ENCODE measurements at regions not wholly inside any gene's neighbourhood (a gene's known extent, or its start where the extent isn't known, plus 50 kb on each side); places are given as distances from the start of the nearest gene placed in this dataset.

GRCh38 chr2:122999258-122999657 is 1025.8 kb upstream of the CNTNAP5 start:
- Histone ChIP-seq H3K4me1 (no peaks in the 10 kb centered on the region), H3K36me3 (replicated peaks in 1 of 2; ENCODE audit: insufficient read depth in 1 of 2, low read depth in 2 of 2) (no peaks in the 10 kb centered on the region), H3K27me3 (no peaks in the 10 kb centered on the region), H3K4me3 (no peak overlapping the region), H3K27ac (no peak overlapping the region), H3K9me3 (no peaks in the 10 kb centered on the region)
- DNase-seq (no peak), ATAC-seq (no peak)
- 57 to 64% methylated on average over 3 of the region's 3 CpGs for WGBS, 2 donors
- no peak for TF ChIP-seq POLR2A (IDR thresholded peaks at IDR 0.05)
- TF ChIP-seq, protein P1, sequence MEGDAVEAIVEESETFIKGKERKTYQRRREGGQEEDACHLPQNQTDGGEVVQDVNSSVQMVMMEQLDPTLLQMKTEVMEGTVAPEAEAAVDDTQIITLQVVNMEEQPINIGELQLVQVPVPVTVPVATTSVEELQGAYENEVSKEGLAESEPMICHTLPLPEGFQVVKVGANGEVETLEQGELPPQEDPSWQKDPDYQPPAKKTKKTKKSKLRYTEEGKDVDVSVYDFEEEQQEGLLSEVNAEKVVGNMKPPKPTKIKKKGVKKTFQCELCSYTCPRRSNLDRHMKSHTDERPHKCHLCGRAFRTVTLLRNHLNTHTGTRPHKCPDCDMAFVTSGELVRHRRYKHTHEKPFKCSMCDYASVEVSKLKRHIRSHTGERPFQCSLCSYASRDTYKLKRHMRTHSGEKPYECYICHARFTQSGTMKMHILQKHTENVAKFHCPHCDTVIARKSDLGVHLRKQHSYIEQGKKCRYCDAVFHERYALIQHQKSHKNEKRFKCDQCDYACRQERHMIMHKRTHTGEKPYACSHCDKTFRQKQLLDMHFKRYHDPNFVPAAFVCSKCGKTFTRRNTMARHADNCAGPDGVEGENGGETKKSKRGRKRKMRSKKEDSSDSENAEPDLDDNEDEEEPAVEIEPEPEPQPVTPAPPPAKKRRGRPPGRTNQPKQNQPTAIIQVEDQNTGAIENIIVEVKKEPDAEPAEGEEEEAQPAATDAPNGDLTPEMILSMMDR (IDR thresholded peaks at IDR 0.05), result no peak
- intact Hi-C loops (cut with DNase I), result no loop called here

DNA sequence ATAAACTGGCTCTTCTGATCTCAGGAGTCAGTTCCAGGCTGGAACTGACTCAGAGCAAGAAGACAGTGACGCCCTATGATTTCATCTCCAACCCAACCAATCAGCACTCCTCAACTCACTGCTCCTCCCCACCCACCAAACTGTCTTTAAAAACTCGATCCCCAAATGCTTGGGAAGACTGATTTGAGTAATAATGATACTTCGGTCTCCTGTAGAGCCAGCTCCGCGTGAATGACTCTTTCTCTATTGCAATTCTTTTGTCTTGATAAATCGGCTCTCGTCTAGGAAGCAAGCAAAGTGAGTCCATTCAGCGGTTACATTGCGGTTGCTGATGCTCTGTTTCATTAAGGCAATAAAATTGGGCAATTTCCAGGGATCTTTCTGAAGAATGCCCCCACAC is 1025.3 kb upstream of the CNTNAP5 start:
- no peak for DNase-seq
- WGBS, 2 donors, result 51 to 64% methylated on average over 9 of the region's 9 CpGs
- Histone ChIP-seq H3K9me3 (no peaks in the 10 kb centered on the region), H3K4me3 (no peak overlapping the region), H3K27me3 (no peaks in the 10 kb centered on the region), H3K27ac (no peak overlapping the region), H3K4me1 (no peaks in the 10 kb centered on the region), H3K36me3 (replicated peaks in 1 of 2; ENCODE audit: insufficient read depth in 1 of 2, low read depth in 2 of 2) (no peaks in the 10 kb centered on the region)
- ATAC-seq, result no peak
- intact Hi-C loops (cut with DNase I), result no loop called here
- no peak for TF ChIP-seq POLR2A (IDR thresholded peaks at IDR 0.05)

DNA sequence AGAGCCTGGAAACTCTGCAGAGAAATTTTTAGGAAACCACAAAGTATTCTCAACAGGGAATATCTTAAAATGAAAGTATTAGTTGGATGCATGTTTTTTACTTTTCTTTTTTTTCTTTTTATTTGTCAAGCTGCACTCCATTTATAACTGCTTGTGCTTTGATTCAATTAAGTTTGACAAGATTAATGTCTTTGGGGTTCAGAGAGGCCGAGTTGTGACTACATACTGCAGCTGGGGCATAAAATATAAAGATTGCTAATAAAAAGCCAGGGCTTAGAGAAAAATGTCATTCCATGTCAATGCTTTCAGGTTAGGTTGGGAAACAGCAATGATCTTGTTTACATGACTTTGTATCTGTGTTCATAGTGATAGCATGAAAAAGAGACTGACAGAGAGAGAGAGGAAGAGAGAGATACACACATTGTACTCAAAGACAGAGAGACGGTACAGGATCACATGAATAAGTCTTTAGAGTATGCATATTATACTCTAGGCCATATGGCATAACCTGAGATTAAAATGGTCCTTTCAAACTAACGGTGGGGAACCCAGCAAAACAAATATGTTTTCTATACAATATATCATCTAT is 1022.3 kb upstream of the CNTNAP5 start:
- no peak overlapping the region for H3K4me3 ChIP-seq
- DNase-seq (no peak), ATAC-seq (no peak)
- H3K4me1 ChIP-seq, result no peaks in the 10 kb centered on the region
- TF ChIP-seq, protein P1 (IDR thresholded peaks at IDR 0.05), result no peak
- TF ChIP-seq POLR2A (IDR thresholded peaks at IDR 0.05), result no peak
- no peak overlapping the region for H3K27ac ChIP-seq
- H3K27me3 ChIP-seq, result no peaks in the 10 kb centered on the region
- intact Hi-C loops (cut with DNase I), result no loop called here
- H3K9me3 ChIP-seq, result no peaks in the 10 kb centered on the region
- H3K36me3 ChIP-seq (replicated peaks in 1 of 2; ENCODE audit: insufficient read depth in 1 of 2, low read depth in 2 of 2), result no peaks in the 10 kb centered on the region
- WGBS, 2 donors, result 34 to 39% methylated on average over 3 of the region's 3 CpGs

DNA sequence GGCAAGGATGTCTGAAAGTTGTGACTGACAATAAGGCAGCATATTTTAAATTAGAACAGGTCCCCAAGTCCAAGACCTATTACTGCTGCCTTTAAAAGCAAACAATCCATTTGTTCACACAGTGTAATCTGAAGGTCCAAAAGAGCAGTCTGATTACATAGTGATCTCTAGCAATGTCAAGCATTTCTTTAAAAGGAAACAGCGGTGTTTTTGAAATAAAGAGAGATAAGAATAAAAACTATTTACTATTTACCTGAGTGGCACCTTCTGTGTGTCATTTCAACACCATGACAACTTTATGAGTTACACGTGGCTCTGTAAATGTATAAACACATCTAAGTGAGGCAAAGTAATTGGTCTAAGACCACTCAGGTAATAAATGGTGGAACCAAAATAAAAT is 1009.9 kb upstream of the CNTNAP5 start:
- WGBS, 2 donors, result 12% methylated on average over 2 of the region's 2 CpGs
- intact Hi-C loops (cut with DNase I), result no loop called here
- DNase-seq, result no peak

DNA sequence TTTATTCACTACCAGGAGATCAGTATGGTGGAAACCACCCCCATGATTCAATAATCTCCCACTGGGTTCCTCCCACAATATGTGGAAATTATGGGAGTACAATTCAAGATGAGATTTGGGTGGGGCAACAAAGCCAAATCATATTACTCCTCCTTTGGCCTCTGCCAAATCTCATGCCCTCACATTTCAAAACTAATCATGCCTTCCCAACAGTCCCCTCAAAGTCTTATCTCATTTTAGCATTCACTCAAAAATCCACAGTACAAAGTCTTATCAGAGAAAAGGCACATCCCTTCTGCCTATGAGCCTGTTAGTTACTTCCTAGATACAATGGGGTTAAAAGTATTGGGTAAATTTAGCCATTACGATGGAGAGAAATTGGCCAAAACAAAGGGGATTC is 989.5 kb upstream of the CNTNAP5 start:
- TF ChIP-seq POLR2A (IDR thresholded peaks at IDR 0.05), result no peak
- TF ChIP-seq, protein P1 (IDR thresholded peaks at IDR 0.05), result no peak
- ATAC-seq (no peak), DNase-seq (no peak)
- intact Hi-C loops (cut with DNase I), result no loop called here
- no peak overlapping the region for H3K27ac ChIP-seq
- H3K36me3 ChIP-seq (replicated peaks in 1 of 2; ENCODE audit: insufficient read depth in 1 of 2, low read depth in 2 of 2), result no peaks in the 10 kb centered on the region
- WGBS, 2 donors, result 14 to 21% methylated on average over 1 of the region's 1 CpG
- no peak overlapping the region for H3K4me3 ChIP-seq
- H3K4me1 ChIP-seq, result no peaks in the 10 kb centered on the region
- H3K9me3 ChIP-seq, result peaks cover 0 to 6% (median 0%) of the 10 kb centered on the region in 3 donors
- no peaks in the 10 kb centered on the region for H3K27me3 ChIP-seq

More for the DNA sequence above, 1009.9 kb upstream of the CNTNAP5 start:
- no peak overlapping the region for H3K4me3 ChIP-seq
- no peak overlapping the region for H3K27ac ChIP-seq
- no peaks in the 10 kb centered on the region for H3K27me3 ChIP-seq
- H3K36me3 ChIP-seq (replicated peaks in 1 of 2; ENCODE audit: insufficient read depth in 1 of 2, low read depth in 2 of 2), result no peaks in the 10 kb centered on the region
- no peaks in the 10 kb centered on the region for H3K4me1 ChIP-seq
- no peaks in the 10 kb centered on the region for H3K9me3 ChIP-seq
- no peak for ATAC-seq
- no peak for TF ChIP-seq POLR2A (IDR thresholded peaks at IDR 0.05)
- TF ChIP-seq, protein P1 (IDR thresholded peaks at IDR 0.05), result no peak

Data from body of pancreas (tissue), 4 donors.